ENCODE measurements at regions not wholly inside any gene's neighbourhood (a gene's known extent, or its start where the extent isn't known, plus 50 kb on each side); places are given as distances from the start of the nearest gene placed in this dataset.
"Not testable (repeated sequence)": the region's sequence is repeated elsewhere in the genome, so short reads cannot be mapped to it uniquely, and the experiment has no call there.

GRCh38 chr5:7251132-7251531 lies 144.8 kb upstream of the ADCY2 start:
- CTCF ChIA-PET, result no interaction called here
- POLR2A ChIA-PET (ENCODE audit: low non-redundant PET), result no interaction called here
- TF ChIP-seq, protein P1, sequence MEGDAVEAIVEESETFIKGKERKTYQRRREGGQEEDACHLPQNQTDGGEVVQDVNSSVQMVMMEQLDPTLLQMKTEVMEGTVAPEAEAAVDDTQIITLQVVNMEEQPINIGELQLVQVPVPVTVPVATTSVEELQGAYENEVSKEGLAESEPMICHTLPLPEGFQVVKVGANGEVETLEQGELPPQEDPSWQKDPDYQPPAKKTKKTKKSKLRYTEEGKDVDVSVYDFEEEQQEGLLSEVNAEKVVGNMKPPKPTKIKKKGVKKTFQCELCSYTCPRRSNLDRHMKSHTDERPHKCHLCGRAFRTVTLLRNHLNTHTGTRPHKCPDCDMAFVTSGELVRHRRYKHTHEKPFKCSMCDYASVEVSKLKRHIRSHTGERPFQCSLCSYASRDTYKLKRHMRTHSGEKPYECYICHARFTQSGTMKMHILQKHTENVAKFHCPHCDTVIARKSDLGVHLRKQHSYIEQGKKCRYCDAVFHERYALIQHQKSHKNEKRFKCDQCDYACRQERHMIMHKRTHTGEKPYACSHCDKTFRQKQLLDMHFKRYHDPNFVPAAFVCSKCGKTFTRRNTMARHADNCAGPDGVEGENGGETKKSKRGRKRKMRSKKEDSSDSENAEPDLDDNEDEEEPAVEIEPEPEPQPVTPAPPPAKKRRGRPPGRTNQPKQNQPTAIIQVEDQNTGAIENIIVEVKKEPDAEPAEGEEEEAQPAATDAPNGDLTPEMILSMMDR (conservative IDR thresholded peaks at IDR 0.05; ENCODE audit: low read depth, low read length), result no peak
- TF ChIP-seq EZH2 (IDR thresholded peaks at IDR 0.05; ENCODE audit: borderline replicate concordance, low read depth, low read length, poor library complexity, severe bottlenecking), result no peak
- no peaks in the 10 kb centered on the region for H3K36me3 ChIP-seq (ENCODE audit: insufficient read depth, low read length, poor library complexity, severe bottlenecking)
- H3K27me3 ChIP-seq (replicated peaks; ENCODE audit: insufficient read depth, low read depth, low read length, poor library complexity), result peaks cover 15% of the 10 kb centered on the region
- no peak for DNase-seq (ENCODE audit: low spot score)
- H3K4me3 ChIP-seq (ENCODE audit: low read depth, low read length, poor library complexity, severe bottlenecking), result no peak overlapping the region
- H3K27ac ChIP-seq (ENCODE audit: low read depth, low read length, poor library complexity, severe bottlenecking), result no peak overlapping the region
- H3K9me3 ChIP-seq (ENCODE audit: low read depth, low read length, poor library complexity, severe bottlenecking), result no peaks in the 10 kb centered on the region
- no peaks in the 10 kb centered on the region for H3K4me1 ChIP-seq (ENCODE audit: insufficient read depth, low read length, poor library complexity, severe bottlenecking)
- intact Hi-C loops (cut with micrococcal nuclease; ENCODE audit: unreplicated experiment), result no loop called here
- no TSS peak for BruUV-seq (replicated peaks)

DNA sequence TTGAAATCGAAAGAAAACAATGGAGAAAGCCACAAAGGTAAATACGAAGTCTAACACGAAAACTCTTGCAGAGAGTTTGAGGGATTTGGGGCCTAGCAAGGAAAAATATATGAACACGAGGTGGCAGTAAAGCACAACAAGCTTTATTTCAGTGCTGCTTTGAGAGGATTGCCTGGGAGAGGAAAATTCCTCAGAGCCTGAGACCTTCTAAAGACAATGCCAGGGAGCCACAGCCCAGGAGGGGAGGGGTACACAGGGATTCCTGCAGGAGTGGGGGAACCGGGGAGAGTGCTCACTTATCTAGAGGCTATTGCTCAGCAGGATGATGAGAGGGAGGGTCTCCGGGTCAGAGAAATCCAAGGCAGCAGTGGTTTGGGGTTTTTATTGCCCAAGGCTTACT lies 134.9 kb upstream of the ADCY2 start:
- TF ChIP-seq EZH2 (IDR thresholded peaks at IDR 0.05; ENCODE audit: borderline replicate concordance, low read depth, low read length, poor library complexity, severe bottlenecking), result no peak
- TF ChIP-seq, protein P1 (conservative IDR thresholded peaks at IDR 0.05; ENCODE audit: low read depth, low read length), result peak; percentile 68
- no peak overlapping the region for H3K27ac ChIP-seq (ENCODE audit: low read depth, low read length, poor library complexity, severe bottlenecking)
- no peaks in the 10 kb centered on the region for H3K27me3 ChIP-seq (replicated peaks; ENCODE audit: insufficient read depth, low read depth, low read length, poor library complexity)
- BruUV-seq (replicated peaks), result no TSS peak
- H3K36me3 ChIP-seq (ENCODE audit: insufficient read depth, low read length, poor library complexity, severe bottlenecking), result no peaks in the 10 kb centered on the region
- no peaks in the 10 kb centered on the region for H3K9me3 ChIP-seq (ENCODE audit: low read depth, low read length, poor library complexity, severe bottlenecking)
- no peaks in the 10 kb centered on the region for H3K4me1 ChIP-seq (ENCODE audit: insufficient read depth, low read length, poor library complexity, severe bottlenecking)
- no peak overlapping the region for H3K4me3 ChIP-seq (ENCODE audit: low read depth, low read length, poor library complexity, severe bottlenecking)
- POLR2A ChIA-PET (ENCODE audit: low non-redundant PET), result no interaction called here
- DNase-seq (ENCODE audit: low spot score), result peak; percentile 62
- CTCF ChIA-PET, result interaction anchor here (0.6 to 1.1 kb wide), 3 partner anchors 131 to 481 kb away, joined by 3 to 6 read pairs (median 3); no protein-coding TSS in a partner anchor
- intact Hi-C loops (cut with micrococcal nuclease; ENCODE audit: unreplicated experiment), result loop anchor here (1.0 to 5.0 kb wide), 5 partner anchors 131 to 556 kb away; no protein-coding TSS in a partner anchor

DNA sequence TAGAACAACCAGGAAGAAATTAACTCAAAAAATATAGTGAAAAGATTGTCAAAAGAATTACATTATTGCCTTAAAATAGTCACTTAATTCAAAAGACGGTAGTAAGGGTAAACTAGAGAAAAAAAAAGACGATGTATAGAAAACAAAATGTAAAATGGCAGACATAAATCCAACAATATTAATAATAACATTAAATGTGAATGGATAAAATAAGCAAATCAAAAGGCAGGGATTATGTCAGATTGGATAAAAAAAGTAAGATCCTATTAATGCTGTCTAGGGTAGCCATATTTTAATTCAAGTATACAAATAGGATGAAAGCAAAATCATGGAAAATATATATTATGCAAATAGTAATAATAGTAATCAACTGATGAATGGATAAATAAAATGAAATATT lies 134.0 kb upstream of the ADCY2 start:
- TF ChIP-seq, protein P1 (conservative IDR thresholded peaks at IDR 0.05; ENCODE audit: low read depth, low read length), result no peak
- no peaks in the 10 kb centered on the region for H3K27me3 ChIP-seq (replicated peaks; ENCODE audit: insufficient read depth, low read depth, low read length, poor library complexity)
- intact Hi-C loops (cut with micrococcal nuclease; ENCODE audit: unreplicated experiment), result loop anchor here (1.0 to 5.0 kb wide), 5 partner anchors 130 to 555 kb away; no protein-coding TSS in a partner anchor
- ChIA-PET POLR2A (ENCODE audit: low non-redundant PET) (no interaction called here), CTCF (interaction anchor here (1.1 kb wide), 1 partner anchor 202 kb away, joined by 3 read pairs; no protein-coding TSS in a partner anchor)
- no peak overlapping the region for H3K4me3 ChIP-seq (ENCODE audit: low read depth, low read length, poor library complexity, severe bottlenecking)
- no peaks in the 10 kb centered on the region for H3K4me1 ChIP-seq (ENCODE audit: insufficient read depth, low read length, poor library complexity, severe bottlenecking)
- DNase-seq (ENCODE audit: low spot score), result no peak
- H3K9me3 ChIP-seq (ENCODE audit: low read depth, low read length, poor library complexity, severe bottlenecking), result no peaks in the 10 kb centered on the region
- H3K36me3 ChIP-seq (ENCODE audit: insufficient read depth, low read length, poor library complexity, severe bottlenecking), result no peaks in the 10 kb centered on the region
- no TSS peak for BruUV-seq (replicated peaks)
- no peak overlapping the region for H3K27ac ChIP-seq (ENCODE audit: low read depth, low read length, poor library complexity, severe bottlenecking)

DNA sequence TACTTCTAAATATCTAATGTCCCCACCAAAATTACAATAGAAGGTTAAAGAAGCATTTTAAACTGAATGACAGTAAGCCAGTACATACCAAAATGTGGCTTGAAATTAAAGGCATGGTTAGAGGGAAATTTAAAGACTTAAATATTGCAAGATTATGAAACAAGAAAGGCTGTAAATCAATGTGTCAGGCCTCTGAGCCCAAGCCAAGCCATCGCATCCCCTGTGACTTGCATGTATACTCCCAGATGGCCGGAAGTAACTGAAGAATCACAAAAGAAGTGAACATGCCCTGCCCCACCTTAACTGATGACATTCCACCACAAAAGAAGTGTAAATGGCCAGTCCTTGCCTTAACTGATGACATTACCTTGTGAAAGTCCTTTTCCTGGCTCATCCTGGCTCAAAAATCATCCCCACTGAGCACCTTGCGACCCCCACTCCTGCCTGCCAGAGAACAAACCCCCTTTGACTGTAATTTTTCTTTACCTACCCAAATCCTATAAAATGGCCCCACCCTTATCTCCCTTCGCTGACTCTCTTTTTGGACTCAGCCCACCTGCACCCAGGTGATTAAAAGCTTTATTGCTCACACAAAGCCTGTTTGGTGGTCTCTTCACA lies 132.4 kb upstream of the ADCY2 start:
- CTCF ChIA-PET, result not testable (repeated sequence)

GRCh38 chr5:7265776-7266175 lies 130.2 kb upstream of the ADCY2 start:
- DNase-seq (ENCODE audit: low spot score); BruUV-seq (replicated peaks); H3K4me3 ChIP-seq (ENCODE audit: low read depth, low read length, poor library complexity, severe bottlenecking); H3K36me3 ChIP-seq (ENCODE audit: insufficient read depth, low read length, poor library complexity, severe bottlenecking); POLR2A ChIA-PET (ENCODE audit: low non-redundant PET); H3K9me3 ChIP-seq (ENCODE audit: low read depth, low read length, poor library complexity, severe bottlenecking); H3K27ac ChIP-seq (ENCODE audit: low read depth, low read length, poor library complexity, severe bottlenecking); H3K4me1 ChIP-seq (ENCODE audit: insufficient read depth, low read length, poor library complexity, severe bottlenecking); CTCF ChIA-PET; intact Hi-C loops (cut with micrococcal nuclease; ENCODE audit: unreplicated experiment); H3K27me3 ChIP-seq (replicated peaks; ENCODE audit: insufficient read depth, low read depth, low read length, poor library complexity): not testable (repeated sequence)

More for the DNA sequence above, 132.4 kb upstream of the ADCY2 start:
- POLR2A ChIA-PET (ENCODE audit: low non-redundant PET); BruUV-seq (replicated peaks); H3K9me3 ChIP-seq (ENCODE audit: low read depth, low read length, poor library complexity, severe bottlenecking); H3K27me3 ChIP-seq (replicated peaks; ENCODE audit: insufficient read depth, low read depth, low read length, poor library complexity); H3K4me3 ChIP-seq (ENCODE audit: low read depth, low read length, poor library complexity, severe bottlenecking); H3K27ac ChIP-seq (ENCODE audit: low read depth, low read length, poor library complexity, severe bottlenecking); DNase-seq (ENCODE audit: low spot score); H3K4me1 ChIP-seq (ENCODE audit: insufficient read depth, low read length, poor library complexity, severe bottlenecking); H3K36me3 ChIP-seq (ENCODE audit: insufficient read depth, low read length, poor library complexity, severe bottlenecking): not testable (repeated sequence)
- intact Hi-C loops (cut with micrococcal nuclease; ENCODE audit: unreplicated experiment), result loop anchor here (5.0 kb wide), 2 partner anchors 254 to 554 kb away; no protein-coding TSS in a partner anchor

All from A673 (cell line).